H4 (cell line): ENCODE measurements at regions not wholly inside any gene's neighbourhood (a gene's known extent, or its start where the extent isn't known, plus 50 kb on each side); places are given as distances from the start of the nearest gene placed in this dataset.
"Not testable (repeated sequence)": the region's sequence is repeated elsewhere in the genome, so short reads cannot be mapped to it uniquely, and the experiment has no call there.

Source experiments
- DNase-seq: peaks from one replicate; pipeline ENCODE4 v3.0.0-alpha.2; 2015; ENCODE audit warnings: low spot score

GRCh38 chr1:147103416-147104155 is 68.7 kb downstream of the PRKAB2 start:
- DNase-seq, result not testable (repeated sequence)

DNA sequence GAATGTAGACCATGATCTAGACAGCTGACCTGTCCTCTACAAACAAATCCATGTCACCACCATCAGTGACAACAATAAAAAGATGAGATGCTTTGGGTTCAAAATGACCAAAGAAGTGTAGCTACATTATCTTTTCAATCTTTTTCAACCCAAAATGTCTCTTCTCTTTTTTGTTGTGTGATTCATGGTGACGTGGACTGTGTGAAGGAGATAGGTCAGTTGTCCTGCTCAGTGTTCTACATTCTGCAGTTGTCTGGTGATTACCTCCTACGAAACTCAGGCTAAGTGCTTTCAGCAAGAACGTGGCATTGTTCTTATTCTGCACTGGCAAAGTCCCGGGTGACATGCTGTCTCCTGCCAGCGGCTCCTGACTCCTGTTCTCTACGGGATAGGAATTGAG is 73.1 kb downstream of the PRKAB2 start:
- no peak for DNase-seq

DNA sequence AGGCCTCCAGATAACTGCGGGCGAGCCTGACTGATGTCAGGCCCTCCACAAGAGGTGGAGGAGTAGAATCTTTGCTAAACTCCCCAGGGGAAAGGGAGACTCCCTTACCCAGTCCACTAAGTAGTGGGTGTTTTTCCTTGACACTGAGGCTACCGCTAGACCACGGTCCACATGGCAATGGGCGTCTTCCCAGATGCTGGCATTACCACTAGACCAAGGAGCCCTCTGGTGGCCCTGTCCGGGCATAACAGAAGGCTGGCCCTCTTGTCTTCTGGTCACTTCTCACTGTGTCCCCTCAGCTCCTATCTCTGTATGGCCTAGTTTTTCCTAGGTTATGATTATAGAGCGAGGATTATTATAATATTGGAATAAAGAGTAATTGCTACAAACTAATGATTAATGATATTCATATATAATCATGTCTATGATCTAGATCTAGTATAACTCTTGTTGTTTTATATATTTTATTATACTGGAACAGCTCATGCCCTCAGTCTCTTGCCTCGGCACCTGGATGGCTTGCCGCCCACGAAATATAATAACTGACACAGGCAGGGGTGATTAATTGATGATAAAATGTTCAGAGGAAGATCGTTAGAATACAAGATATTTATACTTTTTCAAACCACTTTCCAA is 73.8 kb downstream of the PRKAB2 start:
- DNase-seq, result peak; percentile 38

GRCh38 chr1:147095691-147096090 is 76.6 kb downstream of the PRKAB2 start:
- no peak for DNase-seq

DNA sequence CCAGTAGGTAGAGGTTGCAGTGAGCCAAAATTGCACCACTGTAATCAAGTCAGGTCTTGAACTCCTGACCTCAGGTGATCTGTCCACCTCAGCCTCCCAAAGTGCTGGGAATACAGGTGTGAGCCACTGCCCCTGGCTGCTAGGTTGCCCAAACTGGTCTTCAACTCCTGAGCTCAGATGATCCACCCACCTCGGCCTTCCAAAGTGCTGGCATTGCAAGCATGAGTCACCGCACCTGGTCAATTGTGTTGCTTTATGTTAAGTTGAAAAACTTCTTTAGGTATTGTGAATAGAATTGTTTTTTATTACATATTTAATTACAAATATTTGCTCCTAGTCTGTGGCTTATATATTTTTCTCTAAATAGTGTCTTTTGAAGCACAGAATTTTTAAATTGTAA is 80.5 kb downstream of the PRKAB2 start:
- no peak for DNase-seq

- DNase-seq, result no peak
Observed at GRCh38 chr1:147089457-147089856, 82.8 kb downstream of the PRKAB2 start.

DNA sequence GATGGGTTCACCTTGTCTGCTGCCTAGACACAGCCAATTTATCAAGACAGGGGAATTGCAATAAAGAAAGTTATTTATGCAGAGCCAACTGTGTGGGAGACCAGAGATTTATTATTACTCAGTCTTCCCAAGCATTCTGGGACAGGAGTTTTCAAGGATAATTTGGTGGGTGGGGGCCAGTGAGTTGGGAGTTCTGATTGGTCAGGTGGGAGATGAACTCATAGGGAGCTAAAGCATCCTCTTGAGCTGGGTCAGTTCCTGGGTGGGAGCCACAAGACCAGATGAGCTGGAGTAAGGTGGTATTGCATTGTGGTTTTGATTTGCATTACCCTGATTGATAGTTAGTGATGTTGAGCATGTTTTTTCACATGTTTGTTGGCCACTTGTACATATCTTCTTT is 86.1 kb downstream of the PRKAB2 start:
- no peak for DNase-seq

DNA sequence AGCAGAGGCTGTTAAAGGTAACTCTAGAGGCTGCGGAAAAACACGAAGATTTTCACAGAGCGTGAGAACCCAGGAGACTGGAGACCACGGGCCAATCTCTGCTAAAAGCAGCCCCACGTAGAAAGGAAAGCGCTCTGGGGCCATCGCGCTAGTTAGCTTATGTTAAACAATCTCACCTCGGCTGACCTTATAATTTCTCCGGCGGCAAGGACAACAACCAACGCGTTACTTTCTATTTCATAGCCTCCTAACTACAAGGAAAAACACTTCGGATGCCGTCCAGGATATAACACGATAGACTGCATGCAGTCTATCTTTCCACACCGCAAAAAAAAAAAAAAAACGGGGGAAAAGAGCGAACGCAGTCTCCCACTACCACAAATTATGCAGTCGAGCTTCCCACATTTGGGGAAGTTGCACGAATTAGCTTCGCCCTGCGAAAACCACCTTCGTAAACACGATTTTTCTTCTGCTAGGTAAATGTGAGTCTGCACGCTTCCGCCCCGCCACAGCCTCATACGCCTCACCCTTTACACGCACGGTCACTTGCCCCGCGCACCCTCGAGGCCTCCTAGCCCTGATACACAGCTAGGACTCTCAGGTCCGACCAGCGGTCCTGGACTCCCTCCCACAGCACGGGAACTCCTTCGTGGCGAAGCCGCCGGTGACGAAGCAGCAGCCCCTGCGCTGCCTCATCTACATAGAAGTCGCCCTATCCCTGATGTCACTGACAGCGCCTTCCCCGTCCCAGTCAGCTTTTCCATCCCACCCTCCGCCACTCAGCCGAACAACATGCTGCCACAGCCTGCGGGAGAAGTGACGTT is 87.8 kb downstream of the PRKAB2 start:
- peak; percentile 93 for DNase-seq

DNA sequence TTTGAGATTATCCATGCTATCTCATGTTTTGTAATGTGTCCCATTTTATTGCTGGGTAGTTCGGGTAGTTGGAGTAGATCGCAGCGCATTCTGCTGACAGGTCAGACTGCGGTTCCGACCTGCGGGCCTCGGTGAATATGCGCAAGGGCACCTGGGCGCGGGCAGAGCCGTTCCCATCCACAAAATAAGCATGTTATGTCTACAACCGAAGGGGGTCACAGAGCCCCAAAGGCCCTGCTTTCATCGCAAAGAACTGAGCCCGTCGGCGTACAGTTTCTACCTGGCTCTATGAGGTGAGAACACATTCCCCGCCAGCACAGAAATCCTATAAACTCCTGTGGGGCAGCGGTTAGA is 88.4 kb downstream of the PRKAB2 start:
- no peak for DNase-seq

DNA sequence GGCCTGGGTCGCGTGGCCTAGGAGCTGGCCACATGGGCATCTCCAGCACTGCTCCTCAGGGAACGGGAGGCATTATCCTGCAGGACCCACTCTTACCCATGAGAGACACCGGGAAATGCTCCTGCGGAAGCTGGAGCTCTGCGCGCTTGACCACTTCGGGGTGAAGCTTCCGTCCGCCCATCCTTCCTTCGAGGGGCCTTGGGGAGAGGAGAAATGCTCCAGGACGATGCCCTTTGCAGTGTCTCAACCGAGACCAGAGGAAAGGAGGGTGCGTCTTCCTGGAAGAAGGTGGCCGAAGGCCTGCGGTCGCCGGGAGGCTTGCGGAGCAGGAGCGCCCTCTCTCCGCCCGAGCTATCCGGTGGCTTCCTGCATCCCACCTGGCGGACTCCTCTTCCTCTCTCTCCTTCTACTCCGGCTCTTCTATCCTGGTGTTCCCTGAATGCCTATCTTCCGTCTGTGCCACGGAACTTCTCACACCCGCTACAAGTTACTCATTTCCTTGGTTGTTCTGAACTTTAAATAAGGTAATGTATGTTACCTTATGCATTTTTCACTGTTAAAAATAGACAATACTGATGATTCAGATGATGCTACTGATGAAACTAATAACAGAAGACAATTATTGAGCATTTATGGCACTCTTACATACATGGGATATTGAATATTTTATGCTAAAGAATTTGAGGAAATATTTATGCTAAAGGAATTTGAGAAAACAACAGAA is 91.4 kb downstream of the PRKAB2 start:
- no peak for DNase-seq

GRCh38 chr1:147080006-147080661 is 92.1 kb downstream of the PRKAB2 start:
- no peak for DNase-seq

DNA sequence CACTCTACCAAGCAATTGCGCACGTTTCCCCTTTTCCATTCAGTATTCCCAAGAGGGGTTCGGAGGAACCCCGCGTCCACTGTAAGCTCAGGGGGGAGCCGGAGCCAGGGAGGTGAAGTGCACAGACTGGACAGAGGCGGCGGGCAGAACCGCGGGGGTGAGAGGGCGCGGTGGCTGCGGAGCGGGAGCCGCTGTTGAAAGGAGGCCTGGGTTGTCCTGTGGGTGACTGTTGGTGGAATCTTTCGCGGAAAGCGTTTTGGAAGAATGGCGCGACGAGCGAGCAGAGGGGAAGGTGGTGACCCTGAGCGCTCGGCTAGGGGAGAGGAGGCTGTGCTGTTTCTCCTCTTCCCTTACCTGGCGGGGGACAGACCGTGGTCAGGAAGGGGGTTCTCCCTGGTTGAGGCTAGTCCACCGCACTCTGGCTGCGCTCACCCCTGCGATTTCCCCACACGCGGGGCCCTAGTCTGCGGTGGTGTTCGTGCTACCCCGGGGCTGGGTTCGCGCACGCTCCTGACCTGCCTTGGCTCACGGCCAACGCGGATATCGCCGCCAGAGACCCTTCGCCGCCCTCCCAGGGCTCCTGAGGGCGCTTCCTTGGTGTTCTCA is 92.8 kb downstream of the PRKAB2 start:
- no peak for DNase-seq

GRCh38 chr1:147078606-147079399 is 93.5 kb downstream of the PRKAB2 start:
- DNase-seq, result no peak

GRCh38 chr1:147077936-147078605 is 94.2 kb downstream of the PRKAB2 start:
- no peak for DNase-seq

DNA sequence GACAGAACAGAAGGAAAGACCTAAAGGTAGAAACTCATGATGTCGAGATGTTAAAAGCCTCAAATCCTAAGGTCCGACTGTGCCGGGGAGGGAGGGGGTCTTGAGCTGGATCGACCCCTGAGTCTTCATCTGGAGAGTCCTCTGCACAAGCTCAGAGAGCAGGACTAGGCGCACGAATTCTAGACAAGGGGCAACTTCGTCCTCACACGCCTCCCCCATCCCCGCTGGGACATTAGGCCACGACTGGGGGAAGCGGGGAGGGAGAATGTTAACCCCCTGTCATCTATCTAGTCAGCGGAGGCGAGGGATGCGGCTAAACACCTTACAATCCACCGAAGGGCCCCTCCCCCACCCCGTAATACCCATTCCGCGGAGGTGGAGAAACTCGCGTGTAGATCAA is 94.7 kb downstream of the PRKAB2 start:
- no peak for DNase-seq

DNA sequence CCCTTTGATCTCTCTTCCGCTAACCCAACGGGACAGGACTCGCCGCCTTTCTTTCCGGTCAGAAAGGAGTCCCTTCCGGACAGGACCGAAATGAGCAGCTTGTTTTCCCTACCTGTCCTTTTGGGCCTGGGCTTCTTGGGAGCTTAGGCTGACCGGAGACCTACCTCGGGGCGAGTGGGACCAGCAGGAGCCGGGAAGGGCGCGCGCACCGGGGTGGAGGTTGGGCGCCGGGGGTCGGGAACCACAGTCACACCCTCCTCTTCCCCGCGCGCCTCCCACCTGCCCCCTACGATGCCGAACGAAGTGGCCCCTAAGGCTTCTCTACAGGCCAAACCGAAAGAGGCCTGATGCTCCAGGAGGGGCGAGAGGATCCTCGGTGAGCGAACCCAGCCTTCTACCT is 95.2 kb downstream of the PRKAB2 start:
- no peak for DNase-seq

DNA sequence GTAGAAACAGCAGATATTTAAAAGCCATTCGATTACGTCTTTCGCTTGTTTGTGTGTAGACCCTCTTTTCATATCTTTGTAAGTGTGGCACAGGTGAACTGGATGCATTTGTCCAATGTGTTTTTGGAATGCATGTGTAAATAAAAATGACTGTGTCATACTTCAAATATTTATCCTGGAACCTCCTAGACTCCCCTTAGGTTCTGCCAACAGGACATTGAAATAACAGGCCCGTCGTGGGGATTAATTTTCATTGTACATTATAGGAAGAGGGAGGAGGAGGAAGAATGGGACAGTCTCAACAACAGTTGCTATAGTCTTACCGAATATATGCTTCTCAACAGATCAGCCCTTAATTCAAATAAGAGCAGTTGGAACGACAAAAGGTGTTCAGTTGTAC is 95.8 kb downstream of the PRKAB2 start:
- DNase-seq, result no peak

DNA sequence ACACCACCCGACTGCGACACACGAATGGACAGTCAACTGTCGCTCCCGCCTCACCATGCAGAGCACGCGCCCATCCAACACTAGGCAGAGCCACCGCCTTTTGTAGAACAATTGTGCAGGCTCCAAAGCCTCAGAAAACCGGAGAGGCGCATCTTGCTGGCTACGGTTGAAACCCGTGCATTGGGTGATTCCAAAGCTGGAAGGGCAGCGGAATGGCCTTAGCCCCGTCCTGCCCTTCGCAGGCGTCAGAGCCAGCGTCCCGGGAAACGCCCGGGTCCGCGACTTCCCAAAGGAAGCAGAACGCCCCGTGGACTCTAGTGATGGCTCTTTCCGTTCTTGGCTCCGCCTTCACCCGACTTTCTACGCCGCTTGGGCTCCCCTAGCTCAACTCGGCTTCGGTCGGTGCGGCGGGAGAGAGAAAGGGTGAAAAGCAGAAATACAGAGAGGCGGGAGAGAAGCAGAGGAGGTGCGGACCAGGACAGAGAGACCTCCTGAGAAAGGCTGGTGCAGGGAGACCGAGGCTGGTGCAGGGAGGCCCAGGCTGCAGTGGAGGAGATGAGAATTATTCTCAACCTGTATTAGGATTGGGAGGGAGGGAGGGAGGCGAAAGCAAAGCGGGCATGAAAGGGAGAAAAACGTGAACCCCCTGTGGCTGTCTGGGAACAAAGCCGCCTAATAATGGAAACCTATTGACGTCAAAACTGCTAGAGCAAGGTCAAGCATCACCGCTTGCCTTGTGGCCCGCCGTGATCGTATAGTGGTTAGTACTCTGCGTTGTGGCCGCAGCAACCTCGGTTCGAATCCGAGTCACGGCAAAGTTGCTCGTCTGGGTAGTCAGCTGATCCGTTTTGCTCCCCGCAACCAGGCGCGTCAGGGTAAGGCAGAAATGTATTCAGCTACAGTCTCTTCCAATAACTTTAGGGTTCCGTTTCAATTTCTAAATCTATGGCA is 99.5 kb downstream of the PRKAB2 start:
- no peak for DNase-seq

GRCh38 chr1:147071142-147071541 is 101.1 kb downstream of the PRKAB2 start:
- no peak for DNase-seq
